GM19463 (cell line): ENCODE measurements at regions not wholly inside any gene's neighbourhood (a gene's known extent, or its start where the extent isn't known, plus 50 kb on each side); places are given as distances from the start of the nearest gene placed in this dataset.

ENCODE experiments used
- ATAC-seq: cut with Tn5 transposase; IDR thresholded peaks from one replicate; pipeline ENCODE4 v1.9.1; 2021; ENCODE audit warnings: mild to moderate bottlenecking, moderate library complexity; ENCODE audit not compliant: unreplicated experiment

DNA sequence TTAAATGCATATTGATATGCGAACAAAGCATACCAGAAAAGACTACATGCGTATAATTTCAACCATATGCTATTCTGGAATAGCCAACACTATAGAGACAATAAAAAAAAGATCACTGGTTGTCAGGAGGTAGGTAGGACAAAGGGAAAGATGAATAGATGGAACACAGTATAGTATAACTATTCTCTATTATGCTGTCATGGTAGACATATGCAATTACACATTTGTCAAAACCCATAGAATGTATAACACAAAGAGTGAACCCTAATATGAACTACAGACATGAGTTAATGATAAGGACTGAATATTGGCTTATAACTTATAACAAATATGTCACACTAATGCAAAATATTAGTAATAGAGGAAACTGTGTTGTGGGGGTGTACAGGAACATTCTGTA lies 460.8 kb downstream of the TAF11L14 start:
- ATAC-seq = no peak

DNA sequence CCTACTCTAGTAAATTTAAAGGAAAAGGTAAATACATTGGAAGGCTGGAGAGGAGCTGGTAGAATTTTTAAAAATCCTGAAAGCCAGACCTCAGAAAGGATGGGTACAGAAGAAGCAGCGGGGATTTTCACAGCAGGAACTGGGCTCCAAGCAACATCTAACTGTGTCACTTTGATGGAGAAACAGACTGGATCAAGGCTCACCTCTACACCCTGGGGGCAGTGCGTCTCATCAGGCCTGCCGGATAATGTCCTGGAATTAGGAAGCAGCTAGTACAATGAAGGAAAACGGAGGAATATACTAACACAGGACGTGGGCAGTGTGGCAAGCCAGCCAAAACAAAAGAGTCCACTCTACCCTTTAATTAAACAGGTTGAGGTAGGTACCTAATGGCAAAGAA lies 463.6 kb downstream of the TAF11L14 start:
- no peak for ATAC-seq

DNA sequence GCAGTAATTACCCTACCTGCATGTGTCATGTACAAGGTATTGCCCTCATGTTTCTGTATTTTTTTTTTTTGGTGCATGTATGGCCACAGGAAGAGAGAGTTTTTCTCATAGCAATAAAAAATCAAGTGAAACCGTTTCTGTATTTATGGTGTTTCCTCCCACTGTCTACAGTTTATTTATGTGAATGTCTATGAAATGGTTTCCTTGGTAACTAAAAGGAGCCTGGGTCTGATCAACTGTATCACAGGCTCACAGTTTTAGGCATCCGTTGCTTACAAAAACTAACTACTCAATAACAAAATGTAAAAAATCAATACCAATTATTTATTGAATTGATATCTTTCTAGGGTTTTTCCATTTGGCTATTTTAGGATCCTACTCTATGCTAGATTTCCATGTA lies 464.4 kb downstream of the TAF11L14 start:
- no peak for ATAC-seq

DNA sequence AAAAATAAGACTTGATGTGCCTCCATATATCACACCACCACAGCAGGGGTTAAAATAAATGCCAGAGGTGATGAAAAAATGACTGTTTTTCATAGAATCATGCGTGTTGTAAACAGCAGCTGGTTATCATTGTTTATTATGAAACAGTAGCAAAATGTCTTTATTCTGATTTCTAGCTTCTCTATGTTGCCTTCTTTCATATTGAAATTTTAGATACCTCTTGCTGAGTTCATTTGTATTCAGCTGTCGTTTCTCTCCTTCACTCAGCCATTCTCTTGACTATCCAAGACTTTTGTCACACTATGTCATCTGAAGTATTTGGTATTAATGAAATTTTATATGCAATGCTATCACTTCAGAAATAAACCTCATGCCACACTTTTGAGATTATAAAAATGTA lies 465.0 kb downstream of the TAF11L14 start:
- no peak for ATAC-seq

DNA sequence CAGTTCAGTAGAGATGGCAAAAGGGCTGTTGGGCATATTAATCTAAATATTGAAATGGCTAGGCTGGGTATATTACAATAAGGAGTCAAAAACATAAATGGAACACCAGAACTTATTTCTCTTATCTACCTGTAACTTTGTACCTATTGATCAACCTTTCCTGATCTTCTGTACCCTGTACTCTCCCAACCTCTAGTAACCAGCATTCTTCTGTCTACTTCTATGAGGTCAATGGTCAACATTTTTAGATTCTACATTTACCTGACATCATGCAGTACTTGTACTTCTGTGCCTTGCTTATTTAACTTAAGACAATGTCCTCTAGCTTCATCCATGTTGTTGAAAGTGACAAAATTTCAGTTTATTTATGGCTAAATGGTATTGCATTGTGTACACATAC lies 467.3 kb downstream of the TAF11L14 start:
- ATAC-seq = no peak

DNA sequence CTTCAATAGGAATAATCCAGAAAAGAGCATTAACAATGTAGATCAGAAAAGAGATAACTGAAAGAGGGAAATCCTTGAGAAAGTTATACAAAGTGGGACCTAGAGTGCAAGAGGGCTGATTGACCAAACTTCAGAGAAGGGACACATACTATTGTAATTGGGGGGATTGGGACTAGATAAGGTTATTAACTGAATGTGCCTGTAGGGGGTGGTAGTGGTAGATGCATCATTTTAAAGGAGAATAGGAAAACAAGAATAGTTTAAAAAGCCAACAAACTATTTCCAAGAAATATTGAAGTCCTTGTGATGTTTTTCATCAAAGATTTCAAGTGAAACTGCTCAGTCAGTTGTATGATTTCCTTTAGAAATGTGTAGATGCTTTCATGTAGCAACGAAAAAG lies 468.5 kb downstream of the TAF11L14 start:
- no peak for ATAC-seq

DNA sequence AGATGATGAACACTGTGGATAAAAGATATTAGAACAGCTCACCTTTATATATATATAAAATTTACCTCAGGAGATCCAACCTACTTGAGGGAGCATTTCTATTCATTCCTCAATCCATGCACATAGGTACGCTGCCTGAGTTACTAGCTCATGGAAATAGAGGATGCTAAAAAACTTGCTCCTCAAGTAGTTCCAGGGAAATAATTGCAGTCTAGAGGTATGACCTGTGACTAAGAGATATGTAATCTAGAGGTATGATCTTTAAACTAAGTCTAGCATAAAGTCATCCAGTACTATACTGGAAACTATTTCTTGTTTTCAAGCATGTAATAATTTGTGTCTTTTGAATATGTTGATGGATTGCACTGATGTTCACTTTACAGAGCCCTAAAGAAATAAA lies 471.2 kb downstream of the TAF11L14 start:
- no peak for ATAC-seq

DNA sequence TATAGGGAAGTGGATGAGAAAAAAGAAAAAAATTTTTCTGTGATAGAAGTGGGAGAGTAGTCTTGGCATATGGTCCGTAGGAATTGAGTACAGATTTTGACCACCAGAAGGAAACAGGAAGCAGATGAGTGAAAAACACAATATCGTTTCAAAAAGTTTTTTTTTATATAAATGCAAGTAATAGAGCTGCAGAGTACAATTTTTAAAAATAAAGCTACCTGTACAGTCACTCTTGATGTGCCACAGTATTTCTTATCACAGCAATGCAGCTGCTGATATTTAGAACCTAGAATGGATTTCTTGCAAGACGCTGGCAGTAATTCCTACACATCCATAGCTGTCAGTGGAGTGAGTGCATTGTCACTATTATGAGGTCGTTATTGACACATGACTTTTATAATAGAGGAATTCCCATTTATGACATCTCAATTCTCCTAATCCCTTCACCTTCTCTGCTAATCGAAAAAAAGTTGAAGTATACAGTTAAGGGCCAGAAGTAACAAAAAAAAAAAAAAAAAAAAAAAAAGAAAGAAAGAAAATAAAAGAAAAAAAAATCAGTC lies 477.7 kb downstream of the TAF11L14 start:
- no peak for ATAC-seq

DNA sequence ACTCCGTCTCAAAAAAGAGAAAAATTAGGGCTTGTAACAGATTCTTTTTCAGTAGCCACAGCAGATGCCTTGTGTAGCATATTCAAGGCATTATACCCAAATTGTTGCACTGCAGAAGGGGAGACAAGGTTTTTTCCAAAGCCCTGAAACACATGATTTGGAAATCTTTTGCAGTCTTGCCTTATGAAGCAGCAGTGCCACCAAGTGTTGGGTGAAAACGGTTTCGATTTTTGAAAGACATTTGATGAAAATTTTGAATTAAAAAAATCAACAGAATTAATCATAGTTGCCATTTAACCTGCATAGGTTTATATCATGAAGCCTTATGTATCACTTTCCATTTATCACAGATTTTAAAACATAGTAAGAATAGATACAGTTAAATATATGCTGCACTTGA lies 479.5 kb downstream of the TAF11L14 start:
- no peak for ATAC-seq

DNA sequence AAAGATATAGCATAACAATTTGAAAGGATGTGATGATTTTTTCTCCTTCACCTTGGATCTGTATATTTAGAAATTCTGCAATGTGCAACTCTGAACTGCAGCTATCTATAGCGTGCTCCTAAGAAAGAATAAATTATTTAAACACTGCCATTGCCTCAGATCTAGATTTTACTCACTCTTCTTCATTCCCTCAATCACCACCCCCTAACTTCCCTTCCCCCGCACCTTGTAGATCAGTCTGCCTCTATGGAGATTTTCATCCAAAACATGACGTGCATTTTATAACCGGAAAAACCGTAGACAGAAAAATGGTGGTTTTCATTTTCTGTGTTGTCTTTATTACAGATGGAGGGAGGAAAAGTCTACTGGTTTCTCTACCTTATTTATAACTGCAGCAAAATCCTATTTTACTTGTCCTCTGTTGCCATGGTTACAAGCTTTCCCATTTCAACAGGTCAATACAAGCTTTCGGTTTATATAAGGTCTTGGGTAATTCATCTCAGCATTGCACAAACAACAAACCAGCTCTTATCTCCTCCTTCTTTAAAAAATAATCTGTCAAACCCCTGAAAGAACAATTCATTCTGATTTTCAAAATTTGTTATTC lies 480.0 kb downstream of the TAF11L14 start:
- ATAC-seq = no peak

DNA sequence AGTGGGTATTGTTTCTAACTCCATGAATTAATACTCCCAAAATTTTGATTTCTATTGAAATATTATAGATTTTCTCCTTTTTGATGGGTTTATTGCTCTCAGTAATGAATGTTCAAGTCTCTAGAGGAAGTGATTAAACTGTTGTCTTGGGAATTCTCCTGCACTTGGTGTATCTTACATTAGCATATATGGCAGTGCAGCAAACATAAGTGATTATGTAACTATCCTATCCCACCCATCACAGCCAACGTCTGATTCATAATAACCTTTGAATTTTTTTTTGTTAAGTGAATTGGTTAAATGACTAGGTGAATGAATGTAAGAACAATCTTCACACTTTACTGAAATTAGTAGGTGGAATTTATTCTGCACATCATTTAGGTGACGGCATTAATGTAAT lies 483.7 kb downstream of the TAF11L14 start:
- ATAC-seq = no peak

DNA sequence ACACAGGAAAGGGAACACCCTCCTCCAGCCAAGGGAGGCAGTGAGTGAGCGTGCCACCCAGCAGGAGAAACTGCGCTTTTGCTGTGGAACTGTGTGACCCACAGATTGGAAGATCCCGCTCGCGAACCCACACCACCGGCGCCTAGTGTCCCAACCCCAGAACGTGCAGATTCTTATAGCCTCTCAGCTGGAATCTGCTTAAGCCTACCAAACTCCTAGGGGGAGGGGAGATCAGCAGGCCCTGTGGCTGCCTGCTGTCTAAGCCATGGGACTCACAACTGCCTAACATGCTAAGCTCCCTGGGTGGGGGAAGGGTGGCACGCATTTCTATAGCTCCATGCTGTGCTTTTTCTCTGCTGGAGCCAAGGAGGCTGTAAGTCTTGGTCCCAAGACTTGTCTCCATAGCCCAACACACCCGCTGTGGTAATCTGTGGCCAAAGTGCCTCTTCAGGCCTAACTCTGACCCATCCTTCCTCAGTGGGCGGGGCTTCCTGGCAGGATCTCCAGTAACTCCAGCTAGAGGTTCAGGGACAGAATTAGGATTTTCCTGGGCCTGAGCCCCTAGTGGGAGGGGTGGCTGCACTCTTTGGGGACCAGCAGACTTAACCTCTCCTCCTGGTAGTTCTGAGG lies 485.0 kb downstream of the TAF11L14 start:
- no peak for ATAC-seq

DNA sequence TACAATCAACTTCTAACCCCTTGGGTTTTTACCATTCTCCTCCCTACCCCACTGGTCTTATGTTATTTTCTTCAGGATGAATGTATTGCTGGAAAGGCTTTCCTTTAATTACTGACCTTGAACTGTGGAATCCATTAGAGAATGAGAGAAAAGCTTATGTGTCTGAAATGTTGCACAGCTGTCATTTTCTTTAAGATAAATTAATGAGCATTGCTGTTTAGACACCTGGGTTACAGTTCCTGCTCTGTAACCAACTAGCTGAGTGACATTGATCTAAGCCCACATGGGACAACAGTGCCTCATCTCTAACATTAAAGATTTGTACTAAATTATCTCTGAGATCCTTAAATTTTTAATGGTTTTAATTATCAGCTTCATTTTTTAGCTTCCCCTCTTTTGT lies 507.0 kb downstream of the TAF11L14 start:
- no peak for ATAC-seq

DNA sequence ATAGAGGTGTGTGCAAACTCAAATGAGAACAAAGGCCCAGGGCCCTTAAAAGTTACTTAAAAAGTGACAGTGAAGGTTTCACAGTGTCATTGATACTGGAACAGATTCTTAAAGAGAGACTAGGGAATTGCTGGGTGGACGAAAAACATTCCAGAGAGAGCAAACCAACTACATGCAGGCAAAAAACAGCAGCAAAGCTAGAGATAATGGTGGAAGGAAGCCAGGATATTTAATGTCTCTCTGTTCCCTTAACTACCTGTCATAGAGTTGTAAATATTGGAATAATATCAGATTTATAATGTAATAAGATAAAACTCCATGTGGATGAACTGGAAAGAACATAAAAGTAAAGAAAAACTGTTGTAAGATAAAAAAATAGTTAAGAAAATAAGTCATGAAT lies 508.6 kb downstream of the TAF11L14 start:
- no peak for ATAC-seq

DNA sequence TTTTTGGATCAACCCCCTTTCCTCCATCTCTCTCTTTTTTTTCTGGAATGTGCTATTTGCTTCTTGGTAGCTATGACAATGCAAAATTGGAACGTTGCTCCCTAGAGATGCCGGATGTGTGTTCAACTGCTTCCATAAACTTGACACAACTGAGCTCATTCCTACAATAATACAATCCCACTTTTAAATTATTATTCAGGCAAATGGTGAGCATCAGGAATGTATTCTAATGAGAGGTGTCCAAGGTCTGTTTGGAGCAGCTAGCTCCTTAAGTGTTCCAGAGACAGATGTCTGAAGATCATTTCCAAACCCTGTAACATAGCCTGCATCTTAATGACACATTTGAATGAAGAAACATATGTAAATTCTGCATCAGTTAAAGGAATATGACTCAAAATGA lies 518.4 kb downstream of the TAF11L14 start:
- no peak for ATAC-seq

DNA sequence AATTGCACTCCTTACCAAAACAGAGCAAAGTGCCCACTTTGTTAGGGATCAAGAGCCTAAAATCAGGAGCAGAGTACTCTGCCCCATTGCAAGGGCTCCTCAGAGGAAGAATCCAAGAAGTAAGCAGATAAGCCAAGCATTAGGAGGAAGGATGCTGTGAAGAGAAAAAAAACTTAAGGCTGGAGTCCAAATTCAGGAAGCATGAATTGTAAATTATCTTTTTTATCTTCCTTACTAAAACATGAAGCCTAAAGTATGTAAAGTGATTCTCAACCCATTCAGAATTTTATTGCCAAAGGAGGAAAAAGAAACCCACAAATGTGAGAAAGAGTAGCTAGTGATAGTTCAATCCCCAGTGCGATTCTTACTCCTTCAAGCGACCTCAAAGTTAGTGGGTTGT lies 523.9 kb downstream of the TAF11L14 start:
- no peak for ATAC-seq

DNA sequence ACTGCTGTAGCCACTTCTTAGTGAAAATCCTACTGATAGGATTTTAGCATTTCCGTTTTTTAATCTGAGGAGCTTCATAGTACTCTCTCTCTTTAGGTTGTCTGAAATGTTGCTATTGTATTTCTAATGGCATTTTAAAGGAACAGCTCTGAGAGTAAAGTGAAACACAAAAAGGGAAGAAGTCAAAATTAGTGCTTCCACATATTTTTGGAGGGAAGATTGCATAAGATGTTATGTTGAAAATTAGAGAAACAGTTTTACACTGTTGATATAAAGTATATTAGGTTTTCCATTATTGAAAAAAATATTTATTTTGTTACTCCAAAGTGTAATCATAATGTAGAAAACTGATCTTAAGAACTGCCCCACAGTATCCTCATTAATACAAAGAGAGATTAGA lies 525.1 kb downstream of the TAF11L14 start:
- ATAC-seq = no peak

DNA sequence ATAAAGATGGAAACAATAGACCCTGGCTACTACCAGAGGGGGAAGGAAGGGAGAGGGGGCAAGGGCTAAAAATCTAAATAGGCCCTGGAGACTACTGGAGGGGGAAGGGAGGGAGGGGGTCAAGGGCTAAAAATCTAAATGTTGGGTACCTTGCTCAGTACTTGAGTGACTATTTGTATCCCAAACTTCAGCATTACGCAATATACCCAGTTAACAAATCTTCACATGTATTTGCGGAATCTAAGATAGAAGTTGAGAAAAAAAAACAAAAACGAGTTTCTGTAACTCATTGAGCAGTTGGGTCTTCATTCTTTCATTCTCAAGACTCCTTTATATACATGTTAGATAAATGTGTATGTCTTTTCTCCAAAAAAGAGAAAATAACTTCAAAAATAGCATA lies 537.4 kb downstream of the TAF11L14 start:
- no peak for ATAC-seq

DNA sequence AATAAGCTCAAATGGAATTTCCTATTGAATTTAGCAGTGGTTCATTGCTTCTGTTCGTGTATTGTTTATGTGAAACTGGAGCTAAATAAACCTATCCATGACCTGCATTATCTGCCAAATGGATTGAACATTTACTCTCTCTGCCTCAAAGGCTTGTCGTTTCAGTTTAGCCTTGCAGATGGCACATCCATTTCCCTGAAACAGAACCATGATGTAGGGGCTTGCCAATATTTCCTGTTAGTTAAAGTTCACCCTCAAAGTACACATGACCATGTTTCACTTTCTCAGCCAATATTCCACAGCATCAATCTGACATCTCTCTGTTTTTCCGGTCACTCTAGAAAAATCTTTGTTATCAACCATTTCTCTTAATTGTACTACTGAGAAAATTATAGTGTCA lies 545.3 kb downstream of the TAF11L14 start:
- ATAC-seq = no peak

DNA sequence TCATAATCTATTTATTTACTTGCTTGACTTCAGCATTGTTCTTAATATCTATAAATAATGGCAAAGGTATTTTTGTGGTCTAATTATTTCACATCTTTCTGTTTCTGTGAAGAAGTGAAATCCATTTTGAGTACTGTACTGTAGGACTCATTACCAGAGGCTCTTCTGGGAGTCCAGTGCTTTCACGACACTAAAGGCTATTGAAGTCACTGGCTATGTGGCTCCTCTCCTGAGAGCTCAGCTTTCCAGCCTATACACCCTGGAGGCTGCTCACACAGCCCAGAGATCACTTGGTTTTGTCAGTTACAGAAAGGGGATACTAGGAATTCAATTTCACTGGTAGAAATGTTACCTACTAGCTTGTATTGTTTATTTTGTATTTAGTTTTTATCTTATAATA lies 547.3 kb downstream of the TAF11L14 start:
- ATAC-seq = no peak

DNA sequence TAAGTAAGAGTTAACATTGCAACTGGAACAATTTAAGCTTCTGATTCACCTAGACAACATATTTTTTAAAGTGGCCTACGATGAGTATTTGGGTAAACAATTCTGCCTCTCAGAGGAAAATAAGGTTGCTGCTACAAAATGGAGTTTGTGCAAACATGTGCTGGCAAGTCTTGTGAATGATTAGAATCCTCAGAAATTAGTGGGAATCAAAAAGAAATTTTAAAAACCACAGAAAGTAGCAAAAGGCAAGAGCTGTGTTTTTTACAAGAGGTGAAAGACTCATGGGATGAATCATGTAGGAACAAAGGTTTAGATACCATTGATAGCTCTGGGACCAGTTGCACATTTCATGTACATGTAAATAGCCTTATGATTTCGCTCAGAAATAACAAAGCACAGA lies 561.6 kb downstream of the TAF11L14 start:
- ATAC-seq = no peak

DNA sequence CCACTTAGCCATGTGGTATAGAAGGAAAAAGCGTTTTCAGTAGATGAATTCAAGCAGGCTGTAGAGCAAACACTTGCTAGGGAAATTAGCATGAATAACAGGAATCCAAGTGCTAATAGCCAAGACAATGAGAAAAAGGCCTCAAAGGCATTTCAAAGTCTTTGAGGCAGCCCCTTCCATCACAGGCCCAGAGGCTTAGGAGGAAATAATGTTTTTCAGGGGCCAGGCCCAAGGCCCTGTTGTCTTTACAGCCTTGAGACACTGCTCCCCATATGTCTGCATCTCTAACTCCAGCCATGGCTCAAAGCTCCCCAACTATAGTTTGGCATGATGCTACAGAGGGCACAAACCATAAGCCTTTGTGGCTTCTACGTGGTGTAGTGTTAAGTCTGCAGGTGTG lies 563.5 kb downstream of the TAF11L14 start:
- no peak for ATAC-seq

DNA sequence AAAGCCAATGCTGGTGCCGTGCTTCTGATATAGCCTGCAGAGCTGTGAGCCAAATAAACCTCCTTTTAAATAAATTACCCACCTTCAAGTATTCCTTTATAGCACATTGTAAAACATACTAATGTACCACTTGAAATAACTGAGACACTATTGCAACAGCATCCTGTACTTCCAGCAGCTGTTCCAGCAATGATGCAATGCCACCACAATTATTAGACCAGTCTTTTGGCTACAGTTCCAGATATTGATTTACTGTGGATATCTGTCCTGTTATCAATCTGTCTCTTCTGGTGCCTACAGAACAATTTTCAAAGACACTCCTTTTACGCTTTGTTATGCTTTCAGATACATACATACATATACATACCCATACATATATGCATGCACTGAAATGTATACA lies 567.9 kb downstream of the TAF11L14 start:
- ATAC-seq = no peak
